Keratinocyte (primary cell): ENCODE measurements at regions not wholly inside any gene's neighbourhood (a gene's known extent, or its start where the extent isn't known, plus 50 kb on each side); places are given as distances from the start of the nearest gene placed in this dataset.

Source experiments
- EZH2 ChIP-seq: IDR thresholded peaks from one replicate; pipeline ENCODE4 v1.6.1; 2012; ENCODE audit warnings: inconsistent platforms, mild to moderate bottlenecking, low read length, moderate library complexity
- TF ChIP-seq, protein P1 (sequence below), 3 experiments: IDR thresholded peaks in 1 of 3; conservative IDR thresholded peaks in 1 of 3; optimal IDR thresholded peaks in 1 of 3; 2 replicates in 2 of 3; 3 replicates in 1 of 3; pipeline versions ENCODE3 to v1.5.1; 2011; ENCODE audit warnings: low read length in 3 of 3, mild to moderate bottlenecking in 3 of 3, moderate library complexity in 2 of 3, control low read depth in 1 of 3, inconsistent platforms in 1 of 3; ENCODE audit not compliant: insufficient read depth in 2 of 3; ENCODE audit errors: extremely low read depth in 1 of 3

DNA sequence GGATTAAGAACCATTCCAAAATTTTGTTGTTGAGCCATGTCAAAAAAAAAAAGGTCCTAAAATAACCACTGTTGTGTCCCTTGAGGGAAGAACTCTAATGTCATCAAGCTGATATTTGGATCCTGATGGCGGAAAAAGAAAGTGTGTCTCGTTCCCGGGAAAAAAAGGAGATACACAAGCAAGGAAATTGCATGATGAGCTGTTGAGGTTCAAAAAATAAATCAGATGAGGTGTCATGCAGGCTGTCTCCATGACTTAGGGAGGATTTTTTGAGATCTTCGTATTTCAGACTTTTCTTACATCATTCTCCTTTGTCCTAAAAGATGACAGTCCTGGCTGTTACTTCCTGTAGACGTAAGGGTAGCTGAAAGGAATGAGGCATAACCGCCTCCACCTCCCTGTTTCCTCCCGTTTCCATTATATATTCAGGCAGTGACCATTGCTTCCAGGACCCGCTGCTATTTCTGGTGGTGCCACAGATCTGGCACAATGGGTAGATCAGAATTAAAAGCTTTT is 117.3 kb upstream of the TNFAIP3 start:
- TF ChIP-seq, protein P1, sequence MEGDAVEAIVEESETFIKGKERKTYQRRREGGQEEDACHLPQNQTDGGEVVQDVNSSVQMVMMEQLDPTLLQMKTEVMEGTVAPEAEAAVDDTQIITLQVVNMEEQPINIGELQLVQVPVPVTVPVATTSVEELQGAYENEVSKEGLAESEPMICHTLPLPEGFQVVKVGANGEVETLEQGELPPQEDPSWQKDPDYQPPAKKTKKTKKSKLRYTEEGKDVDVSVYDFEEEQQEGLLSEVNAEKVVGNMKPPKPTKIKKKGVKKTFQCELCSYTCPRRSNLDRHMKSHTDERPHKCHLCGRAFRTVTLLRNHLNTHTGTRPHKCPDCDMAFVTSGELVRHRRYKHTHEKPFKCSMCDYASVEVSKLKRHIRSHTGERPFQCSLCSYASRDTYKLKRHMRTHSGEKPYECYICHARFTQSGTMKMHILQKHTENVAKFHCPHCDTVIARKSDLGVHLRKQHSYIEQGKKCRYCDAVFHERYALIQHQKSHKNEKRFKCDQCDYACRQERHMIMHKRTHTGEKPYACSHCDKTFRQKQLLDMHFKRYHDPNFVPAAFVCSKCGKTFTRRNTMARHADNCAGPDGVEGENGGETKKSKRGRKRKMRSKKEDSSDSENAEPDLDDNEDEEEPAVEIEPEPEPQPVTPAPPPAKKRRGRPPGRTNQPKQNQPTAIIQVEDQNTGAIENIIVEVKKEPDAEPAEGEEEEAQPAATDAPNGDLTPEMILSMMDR (optimal IDR thresholded peaks at IDR 0.05 in 1 of 3, IDR thresholded peaks at IDR 0.05 in 1 of 3, conservative IDR thresholded peaks at IDR 0.05 in 1 of 3; ENCODE audit: extremely low read depth in 1 of 3, insufficient read depth in 2 of 3, low read length in 3 of 3): no peak
- no peak for TF ChIP-seq EZH2
